OCI-LY7 (cell line): ENCODE measurements at regions not wholly inside any gene's neighbourhood (a gene's known extent, or its start where the extent isn't known, plus 50 kb on each side); places are given as distances from the start of the nearest gene placed in this dataset.

Source experiments
- CTCF ChIP-seq: fragments of 200-600 bp; sonication (generic); conservative IDR thresholded peaks from 2 replicates; pipeline ENCODE4 v1.5.1; 2014; ENCODE audit warnings: mild to moderate bottlenecking, antibody characterized with exemption, low read length, moderate library complexity, mixed read lengths
- EZH2phosphoT487 ChIP-seq: fragments of 200-600 bp; sonication (generic); IDR thresholded peaks from 2 replicates; pipeline ENCODE4 v1.6.1; 2018; ENCODE audit warnings: low read depth, borderline replicate concordance, mild to moderate bottlenecking, mixed run types, antibody characterized with exemption, low read length, moderate library complexity, mixed read lengths

DNA sequence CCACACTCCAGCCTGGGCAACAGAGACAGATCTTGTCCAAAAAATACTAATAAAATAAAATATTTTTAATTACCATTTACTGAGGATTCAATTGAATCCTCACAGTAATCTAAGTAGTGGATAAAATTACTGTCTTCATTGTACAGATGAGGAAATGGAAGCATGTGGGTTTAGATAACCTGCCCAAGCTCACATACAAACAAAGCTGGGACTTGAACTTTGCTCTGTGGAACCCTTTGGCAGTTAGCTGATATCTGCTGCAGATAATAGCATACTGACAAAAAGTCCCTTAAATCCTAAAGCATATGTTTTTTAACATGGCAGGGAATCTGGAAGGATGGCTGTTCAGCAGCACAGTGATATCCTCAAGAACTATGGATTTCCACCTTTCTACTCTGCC is 130.9 kb upstream of the MROH9 start:
- no peak for TF ChIP-seq CTCF
- no peak for TF ChIP-seq EZH2phosphoT487
